Left forelimb (tissue), 1 donor: ENCODE measurements at regions not wholly inside any gene's neighbourhood (a gene's known extent, or its start where the extent isn't known, plus 50 kb on each side); places are given as distances from the start of the nearest gene placed in this dataset.
"Not testable (repeated sequence)": the region's sequence is repeated elsewhere in the genome, so short reads cannot be mapped to it uniquely, and the experiment has no call there.

ENCODE experiments used
- DNase-seq: peaks from one replicate; pipeline ENCODE4 v3.0.0-alpha.2; 2018; ENCODE audit warnings: low spot score

GRCh38 chr11:110873975-110874374 is 161.7 kb upstream of the ARHGAP20 start:
- DNase-seq, result no peak

DNA sequence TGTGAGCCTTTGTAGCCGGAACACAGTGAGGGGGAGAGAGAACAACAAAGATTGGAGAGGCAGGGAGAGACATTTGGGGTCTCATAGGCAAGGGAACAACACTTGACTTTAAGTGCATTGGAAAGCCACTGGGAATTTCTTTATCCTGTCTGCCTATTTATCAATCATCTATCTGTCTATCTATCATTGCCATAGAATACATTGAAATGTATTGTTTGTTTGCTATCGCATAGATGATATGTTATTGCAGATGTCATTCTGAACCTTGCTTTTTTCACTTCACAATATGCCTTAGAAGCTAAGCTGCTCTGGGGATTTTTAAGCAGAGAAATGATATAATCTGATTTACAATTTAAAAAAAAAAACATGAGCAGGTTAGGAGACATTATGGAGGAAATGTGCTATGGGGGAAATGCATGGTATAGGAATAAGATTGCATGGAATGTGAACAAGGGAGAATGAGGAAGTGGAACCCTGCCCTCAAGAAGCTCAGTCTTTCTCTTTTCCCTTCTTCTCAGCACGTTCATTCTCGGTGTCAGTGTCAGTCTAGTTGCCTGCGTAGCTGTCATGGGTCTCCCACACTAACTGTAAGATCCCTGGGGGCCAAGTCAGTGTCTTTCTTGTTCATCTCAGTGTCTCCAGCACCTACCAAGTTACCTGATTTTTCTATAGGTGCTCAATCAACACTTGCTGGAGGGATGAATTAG is 158.7 kb upstream of the ARHGAP20 start:
- DNase-seq, result no peak

GRCh38 chr11:110867951-110868350 is 155.7 kb upstream of the ARHGAP20 start:
- no peak for DNase-seq

DNA sequence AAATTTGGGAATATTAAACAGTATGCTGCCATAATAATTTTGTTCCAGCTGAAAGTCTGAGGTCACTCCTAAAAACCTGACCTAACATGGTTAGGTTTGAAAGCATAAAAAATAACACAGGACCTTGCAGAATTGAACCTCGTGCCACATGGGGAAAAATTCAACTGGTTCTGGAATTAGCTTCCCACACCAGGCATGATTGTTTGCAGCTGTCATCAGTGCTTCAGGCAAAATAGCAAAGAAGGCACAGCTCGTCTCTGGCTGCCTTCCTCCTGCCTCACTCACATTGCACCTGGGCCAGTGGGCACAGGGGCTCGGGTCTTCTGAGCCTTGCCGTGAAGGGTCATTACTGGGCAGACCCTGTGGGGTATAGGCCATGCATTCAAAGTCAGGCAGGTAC is 153.8 kb upstream of the ARHGAP20 start:
- DNase-seq, result no peak

GRCh38 chr11:110862407-110862806 is 150.2 kb upstream of the ARHGAP20 start:
- no peak for DNase-seq

DNA sequence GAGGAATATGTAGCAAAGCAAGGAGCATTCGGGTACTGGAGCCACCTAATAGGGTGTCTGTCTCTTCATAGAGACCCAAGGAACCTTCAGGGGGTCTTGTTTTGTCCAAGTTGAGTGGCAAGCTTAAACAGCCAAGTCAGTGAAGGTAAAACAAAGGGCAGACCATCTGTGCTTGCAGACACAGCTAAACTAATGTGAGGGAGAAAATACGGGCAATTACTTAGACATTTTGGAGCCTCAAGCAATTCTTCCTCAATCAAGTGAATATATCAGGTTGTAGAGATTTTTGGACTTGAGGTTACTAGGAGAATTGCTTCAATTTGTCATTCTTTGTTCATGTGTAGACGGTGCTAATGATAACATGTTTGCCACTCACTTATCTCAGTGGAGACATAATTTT is 148.2 kb upstream of the ARHGAP20 start:
- no peak for DNase-seq

GRCh38 chr11:110859998-110860397 is 147.8 kb upstream of the ARHGAP20 start:
- DNase-seq, result no peak

DNA sequence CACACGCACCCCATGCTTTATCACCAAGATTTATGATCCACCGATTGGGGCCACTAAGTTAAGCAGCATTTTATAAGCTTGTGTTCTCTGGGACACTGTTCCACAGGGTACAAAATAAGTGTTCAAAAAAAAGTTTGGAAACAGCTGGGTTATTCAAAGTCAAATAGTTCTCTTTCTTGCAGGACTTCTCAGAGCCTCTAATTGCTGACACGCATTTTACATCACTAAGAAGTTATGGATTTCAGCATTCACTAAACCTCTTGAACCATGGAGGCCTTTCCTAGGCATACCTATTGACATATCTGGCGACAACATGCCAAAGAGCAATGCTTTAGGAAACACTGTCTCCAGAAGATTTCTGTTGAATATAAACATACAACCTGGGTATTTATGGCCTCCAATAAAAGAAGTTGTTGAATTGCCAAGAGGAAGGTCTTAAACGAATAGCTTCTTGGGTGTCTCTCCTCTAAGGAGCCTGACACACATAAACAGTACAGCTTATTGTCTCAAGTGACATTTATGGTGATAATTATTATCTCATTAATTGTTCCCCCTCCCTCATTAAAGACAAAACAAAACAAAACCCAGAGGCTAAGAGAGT is 147.1 kb upstream of the ARHGAP20 start:
- DNase-seq, result no peak

GRCh38 chr11:110858547-110858921 is 146.3 kb upstream of the ARHGAP20 start:
- peak; percentile 71 for DNase-seq

- peak; percentile 67 for DNase-seq
These were observed 145.8 kb upstream of the ARHGAP20 start for GRCh38 chr11:110857892-110858546.

DNA sequence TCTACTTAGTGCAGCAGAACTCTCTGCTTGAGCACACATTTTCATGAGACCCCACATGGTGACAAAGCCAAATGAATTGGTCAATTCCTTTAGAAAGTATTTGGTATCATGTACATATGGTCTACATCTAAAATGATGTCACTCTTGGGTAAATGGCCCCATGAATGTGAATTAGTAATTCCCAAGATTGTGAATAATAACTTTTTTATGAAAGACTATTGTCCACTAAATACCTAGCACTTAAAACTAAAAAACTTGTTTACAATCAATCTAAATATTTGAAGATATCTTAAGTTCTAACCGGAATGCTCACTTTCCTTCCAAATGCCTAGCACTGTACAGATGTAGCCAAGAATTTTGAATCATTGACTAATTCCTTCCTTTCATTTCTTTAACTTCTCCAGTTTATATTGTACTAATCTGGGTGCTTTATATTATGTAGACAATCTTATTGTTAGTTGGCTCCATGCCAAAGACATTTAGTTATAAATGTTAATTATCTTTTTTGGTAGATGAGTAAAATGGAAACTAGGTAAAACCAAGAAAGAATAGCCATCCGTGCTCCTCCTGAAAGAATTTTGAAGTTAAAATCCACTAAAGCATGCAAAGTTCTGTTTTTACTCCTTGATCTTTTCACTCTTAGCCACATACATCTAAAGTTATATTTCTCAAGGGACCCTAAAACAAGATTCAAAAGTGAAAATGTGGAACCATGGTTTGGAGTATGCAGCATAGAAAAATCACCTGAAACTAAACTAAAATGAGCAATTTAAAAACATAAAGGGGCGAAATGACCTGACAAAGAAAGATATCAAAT is 145.0 kb upstream of the ARHGAP20 start:
- no peak for DNase-seq

DNA sequence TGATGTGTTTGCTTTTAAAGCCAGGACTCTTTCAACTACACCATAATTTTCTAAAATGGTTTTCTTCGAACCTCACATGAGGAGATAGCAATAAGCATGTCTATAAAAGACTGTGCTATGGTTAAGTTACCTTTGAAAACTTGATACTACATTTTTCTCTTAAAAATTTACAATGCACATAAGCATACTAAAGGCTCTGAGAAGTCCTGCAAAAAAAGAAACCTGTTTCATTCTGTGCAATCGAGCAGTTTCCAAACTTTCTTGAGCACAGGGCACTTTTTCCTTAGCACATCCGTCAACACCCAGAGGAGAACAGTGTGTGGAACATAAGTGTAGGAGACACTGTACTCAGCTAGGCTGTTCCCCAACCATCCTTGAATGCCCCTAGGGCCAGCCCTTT is 144.1 kb upstream of the ARHGAP20 start:
- DNase-seq, result no peak

- DNase-seq, result no peak
These were observed 143.0 kb upstream of the ARHGAP20 start for GRCh38 chr11:110855191-110855590.

- no peak for DNase-seq
These were observed 140.8 kb upstream of the ARHGAP20 start for GRCh38 chr11:110852921-110853490.

DNA sequence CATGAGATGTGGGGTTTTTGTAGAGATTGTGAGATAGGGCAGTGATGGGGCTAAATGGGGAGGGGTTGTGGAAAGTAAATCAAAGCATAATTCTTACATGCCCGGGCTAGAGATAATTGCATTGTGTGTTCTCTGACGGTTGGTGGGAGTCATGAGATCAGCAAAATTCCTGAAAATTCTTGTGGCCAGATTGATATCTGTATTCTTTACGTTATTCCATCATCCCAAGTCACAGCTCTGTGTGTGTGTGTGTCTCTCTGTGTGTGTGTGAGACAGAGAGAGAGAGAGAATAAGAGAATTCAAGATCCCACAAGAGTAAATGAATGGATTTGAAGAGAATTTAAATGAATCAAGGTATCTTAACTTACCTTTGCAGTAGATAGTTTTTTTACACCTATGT is 138.6 kb upstream of the ARHGAP20 start:
- no peak for DNase-seq

- DNase-seq, result not testable (repeated sequence)
These were observed 130.8 kb upstream of the ARHGAP20 start for GRCh38 chr11:110843053-110843452.

GRCh38 chr11:110838808-110839207 is 126.6 kb upstream of the ARHGAP20 start:
- DNase-seq, result no peak

- DNase-seq, result no peak
These were observed 125.4 kb upstream of the ARHGAP20 start for GRCh38 chr11:110837603-110838002.

DNA sequence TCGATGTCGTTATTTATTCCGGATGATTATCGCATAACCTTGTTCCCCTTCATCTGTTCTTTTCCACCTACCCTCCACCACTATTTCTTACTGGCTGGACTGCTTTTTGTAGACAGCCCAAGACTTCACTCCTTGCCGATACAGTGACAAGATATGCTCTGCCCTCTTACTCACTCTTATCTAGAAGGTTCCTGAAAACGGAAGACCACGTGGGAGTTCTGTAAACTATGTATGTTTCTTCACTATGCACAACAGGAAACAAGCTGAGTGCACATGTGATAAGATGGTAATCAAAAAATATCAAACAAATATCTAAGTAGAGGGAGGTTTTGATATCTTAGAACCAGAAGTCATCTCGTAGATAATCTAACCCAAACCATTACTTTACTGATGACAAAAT is 122.9 kb upstream of the ARHGAP20 start:
- no peak for DNase-seq

GRCh38 chr11:110833033-110833484 is 120.8 kb upstream of the ARHGAP20 start:
- DNase-seq, result no peak

DNA sequence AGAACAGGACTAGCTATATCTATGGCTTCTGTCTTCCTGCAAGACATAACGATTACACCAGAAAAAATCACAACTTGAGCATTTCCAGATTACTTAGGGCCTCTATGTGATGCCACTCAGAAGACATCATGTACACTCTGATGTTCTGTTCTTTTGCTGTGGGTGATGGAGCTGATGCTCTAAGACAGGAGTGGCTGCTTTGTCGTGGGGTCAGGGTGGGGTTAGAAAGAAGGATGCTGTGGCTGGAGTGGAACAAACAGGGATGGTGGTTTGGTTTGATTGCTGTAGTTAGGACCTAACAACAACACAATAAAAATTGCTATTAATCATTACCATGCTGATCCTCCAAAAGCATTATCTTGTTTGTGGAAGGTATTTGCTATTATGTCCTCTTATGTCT is 120.3 kb upstream of the ARHGAP20 start:
- DNase-seq, result no peak

GRCh38 chr11:110832080-110832479 is 119.8 kb upstream of the ARHGAP20 start:
- no peak for DNase-seq
